ENCODE measurements at regions not wholly inside any gene's neighbourhood (a gene's known extent, or its start where the extent isn't known, plus 50 kb on each side); places are given as distances from the start of the nearest gene placed in this dataset.

- no peak for TF ChIP-seq EZH2 (IDR thresholded peaks at IDR 0.05; ENCODE audit: low read length, missing control alignments)
- TF ChIP-seq, protein P1, sequence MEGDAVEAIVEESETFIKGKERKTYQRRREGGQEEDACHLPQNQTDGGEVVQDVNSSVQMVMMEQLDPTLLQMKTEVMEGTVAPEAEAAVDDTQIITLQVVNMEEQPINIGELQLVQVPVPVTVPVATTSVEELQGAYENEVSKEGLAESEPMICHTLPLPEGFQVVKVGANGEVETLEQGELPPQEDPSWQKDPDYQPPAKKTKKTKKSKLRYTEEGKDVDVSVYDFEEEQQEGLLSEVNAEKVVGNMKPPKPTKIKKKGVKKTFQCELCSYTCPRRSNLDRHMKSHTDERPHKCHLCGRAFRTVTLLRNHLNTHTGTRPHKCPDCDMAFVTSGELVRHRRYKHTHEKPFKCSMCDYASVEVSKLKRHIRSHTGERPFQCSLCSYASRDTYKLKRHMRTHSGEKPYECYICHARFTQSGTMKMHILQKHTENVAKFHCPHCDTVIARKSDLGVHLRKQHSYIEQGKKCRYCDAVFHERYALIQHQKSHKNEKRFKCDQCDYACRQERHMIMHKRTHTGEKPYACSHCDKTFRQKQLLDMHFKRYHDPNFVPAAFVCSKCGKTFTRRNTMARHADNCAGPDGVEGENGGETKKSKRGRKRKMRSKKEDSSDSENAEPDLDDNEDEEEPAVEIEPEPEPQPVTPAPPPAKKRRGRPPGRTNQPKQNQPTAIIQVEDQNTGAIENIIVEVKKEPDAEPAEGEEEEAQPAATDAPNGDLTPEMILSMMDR (conservative IDR thresholded peaks at IDR 0.05 in 1 of 2, IDR thresholded peaks at IDR 0.05 in 1 of 2; ENCODE audit: low read depth in 1 of 2, low read length in 2 of 2) = no peak
Measured at GRCh38 chr11:70601861-70602538, 203.7 kb downstream of the CTTN start.
